ENCODE measurements at regions not wholly inside any gene's neighbourhood (a gene's known extent, or its start where the extent isn't known, plus 50 kb on each side); places are given as distances from the start of the nearest gene placed in this dataset.

DNA sequence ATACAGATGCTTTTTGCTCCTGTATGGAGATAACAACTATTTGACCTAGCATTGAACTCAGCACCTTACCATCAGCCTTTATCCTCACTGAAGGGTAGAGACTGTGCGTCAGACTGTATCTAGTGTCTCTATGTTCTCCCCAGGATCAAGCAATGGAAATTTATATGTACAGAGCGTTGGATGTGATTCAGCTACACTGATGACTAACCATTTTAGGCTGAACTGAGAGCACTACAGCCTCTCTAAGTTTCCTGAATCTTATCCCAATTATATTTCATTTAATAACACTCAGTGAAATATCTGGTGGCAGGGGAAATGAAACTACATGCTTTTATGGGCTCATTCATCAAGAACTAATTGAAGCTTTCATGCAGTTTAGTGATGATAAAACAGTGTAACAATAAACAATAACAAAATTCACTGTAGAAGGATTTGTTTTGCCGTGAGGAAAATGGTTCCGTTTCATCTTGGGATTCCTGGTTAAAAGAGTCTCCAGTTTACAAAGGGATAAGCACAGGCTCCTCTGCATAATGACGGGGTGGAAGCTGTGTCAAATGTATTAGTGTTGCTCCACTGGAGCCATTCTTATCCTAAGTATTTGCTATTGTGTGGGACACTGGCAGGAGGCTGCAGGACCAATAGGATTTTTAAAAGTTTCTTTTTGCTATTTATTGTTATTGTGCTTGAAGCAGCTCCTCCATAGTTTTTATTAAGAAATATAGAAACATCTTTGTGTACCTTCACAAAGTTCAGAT, 567.6 kb upstream of the MMS22L start:
- TF ChIP-seq POLR2A (IDR thresholded peaks at IDR 0.05; ENCODE audit: low read depth, low read length), result no peak
- TF ChIP-seq POLR2AphosphoS5 (IDR thresholded peaks at IDR 0.05; ENCODE audit: low read depth, low read length), result no peak
- no peak for TF ChIP-seq PAX5 (IDR thresholded peaks at IDR 0.05; ENCODE audit: insufficient read depth, low read length, severe bottlenecking)
- TF ChIP-seq SPI1 (IDR thresholded peaks at IDR 0.05; ENCODE audit: low read depth, low read length), result no peak
- no peak for TF ChIP-seq TAF1 (IDR thresholded peaks at IDR 0.05; ENCODE audit: low read depth, low read length)
- no peak for TF ChIP-seq POU2F2 (IDR thresholded peaks at IDR 0.05; ENCODE audit: low read depth, low read length)
- FAIRE-seq (no peak), DNase-seq (ENCODE audit: insufficient read length, low spot score) (no peak)

GRCh38 chr6:97863697-97864096, 580.7 kb upstream of the MMS22L start:
- FAIRE-seq (no peak), DNase-seq (ENCODE audit: insufficient read length, low spot score) (no peak)
- TF ChIP-seq SPI1 (IDR thresholded peaks at IDR 0.05; ENCODE audit: low read depth, low read length), result no peak
- TF ChIP-seq POLR2AphosphoS5 (IDR thresholded peaks at IDR 0.05; ENCODE audit: low read depth, low read length), result no peak
- TF ChIP-seq PAX5 (IDR thresholded peaks at IDR 0.05; ENCODE audit: insufficient read depth, low read length, severe bottlenecking), result no peak
- no peak for TF ChIP-seq POLR2A (IDR thresholded peaks at IDR 0.05; ENCODE audit: low read depth, low read length)
- no peak for TF ChIP-seq POU2F2 (IDR thresholded peaks at IDR 0.05; ENCODE audit: low read depth, low read length)
- TF ChIP-seq TAF1 (IDR thresholded peaks at IDR 0.05; ENCODE audit: low read depth, low read length), result no peak

DNA sequence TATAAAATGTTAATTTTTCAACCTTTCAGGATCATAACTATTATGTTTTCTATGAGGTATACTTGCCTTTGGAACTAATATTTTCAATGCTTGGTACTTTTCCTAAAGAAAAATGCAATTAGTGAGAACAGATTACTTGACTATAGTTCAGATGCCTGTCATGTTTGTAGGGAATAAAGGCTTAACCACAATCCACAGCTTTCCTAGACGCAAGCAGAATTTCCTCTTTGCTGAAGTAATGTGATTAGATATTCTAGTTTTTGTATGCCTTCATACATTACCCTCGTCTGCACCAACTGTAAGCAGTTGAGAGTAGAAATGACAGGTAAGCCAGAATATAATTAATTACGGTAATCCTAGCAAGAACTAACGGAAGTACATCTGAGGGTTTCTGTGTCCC, 581.4 kb upstream of the MMS22L start:
- DNase-seq (ENCODE audit: insufficient read length, low spot score) (no peak), FAIRE-seq (no peak)
- no peak for TF ChIP-seq TAF1 (IDR thresholded peaks at IDR 0.05; ENCODE audit: low read depth, low read length)
- no peak for TF ChIP-seq POLR2A (IDR thresholded peaks at IDR 0.05; ENCODE audit: low read depth, low read length)
- TF ChIP-seq PAX5 (IDR thresholded peaks at IDR 0.05; ENCODE audit: insufficient read depth, low read length, severe bottlenecking), result no peak
- TF ChIP-seq SPI1 (IDR thresholded peaks at IDR 0.05; ENCODE audit: low read depth, low read length), result no peak
- TF ChIP-seq POU2F2 (IDR thresholded peaks at IDR 0.05; ENCODE audit: low read depth, low read length), result no peak
- TF ChIP-seq POLR2AphosphoS5 (IDR thresholded peaks at IDR 0.05; ENCODE audit: low read depth, low read length), result no peak

DNA sequence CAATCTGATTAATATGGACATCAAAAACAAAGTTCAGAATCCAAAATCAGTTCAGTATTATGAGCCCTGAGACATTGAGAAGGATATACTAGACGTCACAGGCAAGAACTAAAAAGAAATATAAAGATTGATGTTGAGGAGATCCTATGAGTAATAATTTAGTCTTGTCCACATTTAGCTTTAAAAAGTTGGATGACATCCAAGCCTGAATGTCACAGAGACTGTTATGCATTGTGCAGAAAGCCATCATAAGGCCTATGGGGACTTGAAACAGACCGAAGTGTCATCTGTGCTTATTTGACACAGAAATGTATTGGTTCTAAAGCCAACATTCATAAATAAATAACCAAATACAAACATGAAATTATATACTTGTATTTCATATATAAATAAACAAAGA, 581.8 kb upstream of the MMS22L start:
- TF ChIP-seq TAF1 (IDR thresholded peaks at IDR 0.05; ENCODE audit: low read depth, low read length), result no peak
- TF ChIP-seq POLR2AphosphoS5 (IDR thresholded peaks at IDR 0.05; ENCODE audit: low read depth, low read length), result no peak
- TF ChIP-seq SPI1 (IDR thresholded peaks at IDR 0.05; ENCODE audit: low read depth, low read length), result no peak
- TF ChIP-seq PAX5 (IDR thresholded peaks at IDR 0.05; ENCODE audit: insufficient read depth, low read length, severe bottlenecking), result no peak
- TF ChIP-seq POLR2A (IDR thresholded peaks at IDR 0.05; ENCODE audit: low read depth, low read length), result no peak
- TF ChIP-seq POU2F2 (IDR thresholded peaks at IDR 0.05; ENCODE audit: low read depth, low read length), result no peak
- DNase-seq (ENCODE audit: insufficient read length, low spot score) (no peak), FAIRE-seq (no peak)

DNA sequence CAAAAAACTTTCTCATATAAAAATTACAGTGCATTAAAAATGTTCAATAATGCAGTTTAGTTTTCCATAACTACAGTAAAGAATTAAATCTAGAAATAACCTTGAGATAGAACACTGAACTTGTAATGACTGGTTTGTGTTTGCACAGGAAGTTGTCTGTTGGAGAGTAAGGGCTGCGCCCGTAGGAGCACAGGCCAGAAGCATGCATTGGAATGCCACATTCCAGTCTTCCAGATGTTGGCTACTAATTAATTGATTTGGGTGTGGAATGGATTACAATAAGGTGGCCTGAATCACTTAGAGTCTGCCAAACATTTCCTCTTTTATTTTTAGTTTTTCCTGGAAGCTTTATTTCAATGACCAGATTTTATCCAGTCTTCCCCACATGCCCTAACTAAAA, 582.6 kb upstream of the MMS22L start:
- DNase-seq (ENCODE audit: insufficient read length, low spot score) (no peak), FAIRE-seq (no peak)
- TF ChIP-seq POLR2AphosphoS5 (IDR thresholded peaks at IDR 0.05; ENCODE audit: low read depth, low read length), result no peak
- TF ChIP-seq POU2F2 (IDR thresholded peaks at IDR 0.05; ENCODE audit: low read depth, low read length), result no peak
- TF ChIP-seq PAX5 (IDR thresholded peaks at IDR 0.05; ENCODE audit: insufficient read depth, low read length, severe bottlenecking), result no peak
- no peak for TF ChIP-seq SPI1 (IDR thresholded peaks at IDR 0.05; ENCODE audit: low read depth, low read length)
- no peak for TF ChIP-seq POLR2A (IDR thresholded peaks at IDR 0.05; ENCODE audit: low read depth, low read length)

GRCh38 chr6:97866616-97867015, 583.6 kb upstream of the MMS22L start:
- TF ChIP-seq POLR2A (IDR thresholded peaks at IDR 0.05; ENCODE audit: low read depth, low read length), result no peak
- no peak for TF ChIP-seq PAX5 (IDR thresholded peaks at IDR 0.05; ENCODE audit: insufficient read depth, low read length, severe bottlenecking)
- TF ChIP-seq POU2F2 (IDR thresholded peaks at IDR 0.05; ENCODE audit: low read depth, low read length), result no peak
- no peak for TF ChIP-seq TAF1 (IDR thresholded peaks at IDR 0.05; ENCODE audit: low read depth, low read length)
- no peak for TF ChIP-seq SPI1 (IDR thresholded peaks at IDR 0.05; ENCODE audit: low read depth, low read length)
- no peak for TF ChIP-seq POLR2AphosphoS5 (IDR thresholded peaks at IDR 0.05; ENCODE audit: low read depth, low read length)
- FAIRE-seq, result no peak
- no peak for DNase-seq (ENCODE audit: insufficient read length, low spot score)

- TF ChIP-seq PAX5 (IDR thresholded peaks at IDR 0.05; ENCODE audit: insufficient read depth, low read length, severe bottlenecking) (no peak), POLR2AphosphoS5 (IDR thresholded peaks at IDR 0.05; ENCODE audit: low read depth, low read length) (no peak), POU2F2 (IDR thresholded peaks at IDR 0.05; ENCODE audit: low read depth, low read length) (no peak), SPI1 (IDR thresholded peaks at IDR 0.05; ENCODE audit: low read depth, low read length) (no peak), POLR2A (IDR thresholded peaks at IDR 0.05; ENCODE audit: low read depth, low read length) (no peak)
- FAIRE-seq, result no peak
- no peak for DNase-seq (ENCODE audit: insufficient read length, low spot score)
Observed at GRCh38 chr6:97867177-97867576, 584.2 kb upstream of the MMS22L start.

GRCh38 chr6:97870273-97870672, 587.3 kb upstream of the MMS22L start:
- DNase-seq (ENCODE audit: insufficient read length, low spot score) (no peak), FAIRE-seq (no peak)
- no peak for TF ChIP-seq PAX5 (IDR thresholded peaks at IDR 0.05; ENCODE audit: insufficient read depth, low read length, severe bottlenecking)
- TF ChIP-seq POLR2AphosphoS5 (IDR thresholded peaks at IDR 0.05; ENCODE audit: low read depth, low read length), result no peak
- no peak for TF ChIP-seq SPI1 (IDR thresholded peaks at IDR 0.05; ENCODE audit: low read depth, low read length)
- no peak for TF ChIP-seq TAF1 (IDR thresholded peaks at IDR 0.05; ENCODE audit: low read depth, low read length)
- TF ChIP-seq POU2F2 (IDR thresholded peaks at IDR 0.05; ENCODE audit: low read depth, low read length), result no peak
- TF ChIP-seq POLR2A (IDR thresholded peaks at IDR 0.05; ENCODE audit: low read depth, low read length), result no peak

- FAIRE-seq, result no peak
- no peak for DNase-seq (ENCODE audit: insufficient read length, low spot score)
Observed at GRCh38 chr6:97876711-97877110, 593.7 kb upstream of the MMS22L start.

More at GRCh38 chr6:97876711-97877110, 593.7 kb upstream of the MMS22L start:
- TF ChIP-seq PAX5 (IDR thresholded peaks at IDR 0.05; ENCODE audit: insufficient read depth, low read length, severe bottlenecking), result no peak
- no peak for TF ChIP-seq SPI1 (IDR thresholded peaks at IDR 0.05; ENCODE audit: low read depth, low read length)
- no peak for TF ChIP-seq POLR2AphosphoS5 (IDR thresholded peaks at IDR 0.05; ENCODE audit: low read depth, low read length)
- TF ChIP-seq POLR2A (IDR thresholded peaks at IDR 0.05; ENCODE audit: low read depth, low read length), result no peak
- no peak for TF ChIP-seq POU2F2 (IDR thresholded peaks at IDR 0.05; ENCODE audit: low read depth, low read length)
- TF ChIP-seq TAF1 (IDR thresholded peaks at IDR 0.05; ENCODE audit: low read depth, low read length), result no peak
